ENCODE measurements at regions not wholly inside any gene's neighbourhood (a gene's known extent, or its start where the extent isn't known, plus 50 kb on each side); places are given as distances from the start of the nearest gene placed in this dataset.

- H3K27ac ChIP-seq (ENCODE audit: low read depth, low read length): no peak overlapping the region
- H3K4me3 ChIP-seq (ENCODE audit: low read depth, low read length): no peak overlapping the region
Measured at GRCh38 chr10:130662775-130663174, 526.6 kb downstream of the GLRX3 start.

GRCh38 chr10:130664526-130664925, 528.3 kb downstream of the GLRX3 start:
- H3K27ac ChIP-seq (ENCODE audit: low read depth, low read length): no peak overlapping the region
- no peak overlapping the region for H3K9ac ChIP-seq (ENCODE audit: low read length)
- no peaks in the 10 kb centered on the region for H3K36me3 ChIP-seq (ENCODE audit: control insufficient read depth, insufficient read depth, low read length)
- no peak overlapping the region for H3K4me3 ChIP-seq (ENCODE audit: low read depth, low read length)
- H3K27me3 ChIP-seq (ENCODE audit: control insufficient read depth, insufficient read depth, low read length): no peaks in the 10 kb centered on the region
- no peaks in the 10 kb centered on the region for H3K4me1 ChIP-seq (ENCODE audit: control insufficient read depth, insufficient read depth, low read length)
- H3K9me3 ChIP-seq (ENCODE audit: control insufficient read depth, insufficient read depth, low read depth, low read length): no peaks in the 10 kb centered on the region

More at GRCh38 chr10:130662775-130663174, 526.6 kb downstream of the GLRX3 start:
- no peaks in the 10 kb centered on the region for H3K27me3 ChIP-seq (ENCODE audit: control insufficient read depth, insufficient read depth, low read length)
- H3K4me1 ChIP-seq (ENCODE audit: control insufficient read depth, insufficient read depth, low read length): no peaks in the 10 kb centered on the region
- H3K9ac ChIP-seq (ENCODE audit: low read length): no peak overlapping the region
- no peaks in the 10 kb centered on the region for H3K9me3 ChIP-seq (ENCODE audit: control insufficient read depth, insufficient read depth, low read depth, low read length)
- H3K36me3 ChIP-seq (ENCODE audit: control insufficient read depth, insufficient read depth, low read length): no peaks in the 10 kb centered on the region

DNA sequence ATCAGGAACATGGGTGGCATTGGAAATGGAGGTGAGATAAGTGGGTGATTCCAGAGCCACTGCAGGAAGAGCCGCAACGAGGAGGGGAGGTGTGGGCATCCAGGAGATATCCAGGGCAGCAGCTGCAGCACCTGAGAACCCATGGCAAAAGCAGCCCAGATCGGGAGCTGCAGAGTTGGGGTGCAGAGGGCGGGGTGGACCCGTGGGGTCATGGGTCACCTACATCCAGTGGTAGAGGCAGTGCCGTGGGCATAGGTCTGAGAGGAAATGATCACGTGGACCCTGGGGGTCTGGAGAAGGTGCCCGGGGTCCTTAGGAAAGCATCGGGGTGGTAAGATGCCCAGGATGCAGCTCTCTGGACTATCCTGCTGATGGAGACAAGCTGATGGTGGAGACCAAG, 530.0 kb downstream of the GLRX3 start:
- no peak overlapping the region for H3K27ac ChIP-seq (ENCODE audit: low read depth, low read length)
- no peaks in the 10 kb centered on the region for H3K4me1 ChIP-seq (ENCODE audit: control insufficient read depth, insufficient read depth, low read length)
- no peak overlapping the region for H3K4me3 ChIP-seq (ENCODE audit: low read depth, low read length)
- 0 out of 2 replicates have a peak, but pooled peaks cover 4% of the 10 kb centered on the region for H3K9me3 ChIP-seq (ENCODE audit: control insufficient read depth, insufficient read depth, low read depth, low read length)
- no peaks in the 10 kb centered on the region for H3K27me3 ChIP-seq (ENCODE audit: control insufficient read depth, insufficient read depth, low read length)
- H3K36me3 ChIP-seq (ENCODE audit: control insufficient read depth, insufficient read depth, low read length): no peaks in the 10 kb centered on the region
- H3K9ac ChIP-seq (ENCODE audit: low read length): no peak overlapping the region

DNA sequence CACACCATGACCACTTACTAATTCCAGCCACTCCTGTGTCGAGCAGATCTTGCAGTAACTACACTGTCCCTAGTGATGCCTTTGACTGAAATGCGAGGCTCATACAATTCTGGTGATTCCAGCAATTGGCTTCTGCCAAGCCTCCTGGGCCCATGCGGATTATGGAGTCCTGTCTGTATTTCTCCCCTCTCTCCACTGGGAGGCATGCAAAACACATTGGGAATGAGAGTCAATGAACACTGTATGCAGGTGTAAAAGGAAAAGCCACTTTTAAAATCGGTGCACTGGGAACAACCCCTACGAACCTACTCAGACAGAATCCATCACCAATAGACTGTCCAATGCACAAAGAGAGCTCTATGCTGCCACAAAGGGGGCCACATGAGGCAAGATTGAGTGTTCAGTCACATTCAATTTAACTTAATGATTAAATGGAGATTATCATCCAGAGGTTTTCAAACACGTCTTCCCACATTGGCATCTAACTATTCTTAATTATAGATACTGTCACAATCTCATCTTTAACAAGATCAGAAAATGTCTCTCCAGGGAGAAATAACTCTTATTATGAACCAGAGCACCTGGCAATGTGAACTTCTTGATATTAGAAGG, 550.6 kb downstream of the GLRX3 start:
- no peak overlapping the region for H3K27ac ChIP-seq (ENCODE audit: low read depth, low read length)
- no peaks in the 10 kb centered on the region for H3K4me1 ChIP-seq (ENCODE audit: control insufficient read depth, insufficient read depth, low read length)
- no peak overlapping the region for H3K4me3 ChIP-seq (ENCODE audit: low read depth, low read length)
- H3K9ac ChIP-seq (ENCODE audit: low read length): no peak overlapping the region
- no peaks in the 10 kb centered on the region for H3K27me3 ChIP-seq (ENCODE audit: control insufficient read depth, insufficient read depth, low read length)
- no peaks in the 10 kb centered on the region for H3K9me3 ChIP-seq (ENCODE audit: control insufficient read depth, insufficient read depth, low read depth, low read length)
- H3K36me3 ChIP-seq (ENCODE audit: control insufficient read depth, insufficient read depth, low read length): no peaks in the 10 kb centered on the region

GRCh38 chr10:130687566-130687965, 551.4 kb downstream of the GLRX3 start:
- H3K27ac ChIP-seq (ENCODE audit: low read depth, low read length): no peak overlapping the region
- no peaks in the 10 kb centered on the region for H3K27me3 ChIP-seq (ENCODE audit: control insufficient read depth, insufficient read depth, low read length)
- no peaks in the 10 kb centered on the region for H3K9me3 ChIP-seq (ENCODE audit: control insufficient read depth, insufficient read depth, low read depth, low read length)

GRCh38 chr10:130689743-130690626, 553.8 kb downstream of the GLRX3 start:
- Histone ChIP-seq H3K9me3 (ENCODE audit: control insufficient read depth, insufficient read depth, low read depth, low read length) (no peaks in the 10 kb centered on the region), H3K36me3 (ENCODE audit: control insufficient read depth, insufficient read depth, low read length) (no peaks in the 10 kb centered on the region), H3K9ac (ENCODE audit: low read length) (no peak overlapping the region), H3K27me3 (ENCODE audit: control insufficient read depth, insufficient read depth, low read length) (no peaks in the 10 kb centered on the region), H3K27ac (ENCODE audit: low read depth, low read length) (no peak overlapping the region), H3K4me1 (ENCODE audit: control insufficient read depth, insufficient read depth, low read length) (no peaks in the 10 kb centered on the region), H3K4me3 (ENCODE audit: low read depth, low read length) (no peak overlapping the region)

More at GRCh38 chr10:130687566-130687965, 551.4 kb downstream of the GLRX3 start:
- Histone ChIP-seq H3K9ac (ENCODE audit: low read length) (no peak overlapping the region), H3K4me1 (ENCODE audit: control insufficient read depth, insufficient read depth, low read length) (no peaks in the 10 kb centered on the region), H3K36me3 (ENCODE audit: control insufficient read depth, insufficient read depth, low read length) (no peaks in the 10 kb centered on the region), H3K4me3 (ENCODE audit: low read depth, low read length) (no peak overlapping the region)

- Histone ChIP-seq H3K4me1 (ENCODE audit: control insufficient read depth, insufficient read depth, low read length) (no peaks in the 10 kb centered on the region), H3K27me3 (ENCODE audit: control insufficient read depth, insufficient read depth, low read length) (no peaks in the 10 kb centered on the region), H3K9ac (ENCODE audit: low read length) (no peak overlapping the region), H3K9me3 (ENCODE audit: control insufficient read depth, insufficient read depth, low read depth, low read length) (no peaks in the 10 kb centered on the region), H3K36me3 (ENCODE audit: control insufficient read depth, insufficient read depth, low read length) (no peaks in the 10 kb centered on the region), H3K4me3 (ENCODE audit: low read depth, low read length) (no peak overlapping the region), H3K27ac (ENCODE audit: low read depth, low read length) (no peak overlapping the region)
Measured at GRCh38 chr10:130691776-130692175, 555.6 kb downstream of the GLRX3 start.

- no peaks in the 10 kb centered on the region for H3K4me1 ChIP-seq (ENCODE audit: control insufficient read depth, insufficient read depth, low read length)
- H3K4me3 ChIP-seq (ENCODE audit: low read depth, low read length): no peak overlapping the region
- no peak overlapping the region for H3K27ac ChIP-seq (ENCODE audit: low read depth, low read length)
Measured at GRCh38 chr10:130696870-130697269, 560.7 kb downstream of the GLRX3 start.

DNA sequence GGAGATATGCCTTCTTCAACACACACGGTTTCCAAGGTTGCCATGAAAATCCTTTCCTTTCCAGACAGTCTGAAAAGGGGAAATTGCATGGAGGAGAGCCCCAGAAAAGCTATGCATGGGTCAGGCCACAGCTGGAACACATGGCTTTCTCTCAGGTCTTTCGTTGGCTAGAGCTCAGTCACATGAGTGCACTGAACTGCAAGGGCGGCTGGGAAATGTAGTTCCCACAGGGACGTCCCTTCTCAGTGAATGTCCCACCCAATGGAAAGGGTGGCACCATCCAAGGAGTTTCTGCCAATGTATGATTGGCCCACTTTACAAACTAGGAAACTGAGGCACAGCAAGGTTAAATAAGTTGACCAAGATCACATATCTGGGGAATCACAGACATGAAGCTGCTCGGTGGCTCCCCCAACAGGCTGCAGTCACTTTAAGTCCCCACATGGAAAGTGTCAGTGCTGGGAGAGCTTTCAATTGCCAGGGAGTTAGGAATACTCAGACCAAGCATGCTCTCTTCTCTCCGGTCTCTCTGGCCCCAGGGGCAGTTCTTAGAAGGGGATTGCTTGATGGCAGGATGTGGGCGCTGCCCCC, 571.3 kb downstream of the GLRX3 start:
- Histone ChIP-seq H3K27ac (ENCODE audit: low read depth, low read length) (no peak overlapping the region), H3K4me3 (ENCODE audit: low read depth, low read length) (no peak overlapping the region), H3K9me3 (ENCODE audit: control insufficient read depth, insufficient read depth, low read depth, low read length) (no peaks in the 10 kb centered on the region), H3K9ac (ENCODE audit: low read length) (no peak overlapping the region), H3K4me1 (ENCODE audit: control insufficient read depth, insufficient read depth, low read length) (no peaks in the 10 kb centered on the region), H3K36me3 (ENCODE audit: control insufficient read depth, insufficient read depth, low read length) (no peaks in the 10 kb centered on the region), H3K27me3 (ENCODE audit: control insufficient read depth, insufficient read depth, low read length) (no peaks in the 10 kb centered on the region)

More at GRCh38 chr10:130696870-130697269, 560.7 kb downstream of the GLRX3 start:
- H3K9ac ChIP-seq (ENCODE audit: low read length): no peak overlapping the region
- H3K36me3 ChIP-seq (ENCODE audit: control insufficient read depth, insufficient read depth, low read length): no peaks in the 10 kb centered on the region
- no peaks in the 10 kb centered on the region for H3K9me3 ChIP-seq (ENCODE audit: control insufficient read depth, insufficient read depth, low read depth, low read length)
- no peaks in the 10 kb centered on the region for H3K27me3 ChIP-seq (ENCODE audit: control insufficient read depth, insufficient read depth, low read length)

DNA sequence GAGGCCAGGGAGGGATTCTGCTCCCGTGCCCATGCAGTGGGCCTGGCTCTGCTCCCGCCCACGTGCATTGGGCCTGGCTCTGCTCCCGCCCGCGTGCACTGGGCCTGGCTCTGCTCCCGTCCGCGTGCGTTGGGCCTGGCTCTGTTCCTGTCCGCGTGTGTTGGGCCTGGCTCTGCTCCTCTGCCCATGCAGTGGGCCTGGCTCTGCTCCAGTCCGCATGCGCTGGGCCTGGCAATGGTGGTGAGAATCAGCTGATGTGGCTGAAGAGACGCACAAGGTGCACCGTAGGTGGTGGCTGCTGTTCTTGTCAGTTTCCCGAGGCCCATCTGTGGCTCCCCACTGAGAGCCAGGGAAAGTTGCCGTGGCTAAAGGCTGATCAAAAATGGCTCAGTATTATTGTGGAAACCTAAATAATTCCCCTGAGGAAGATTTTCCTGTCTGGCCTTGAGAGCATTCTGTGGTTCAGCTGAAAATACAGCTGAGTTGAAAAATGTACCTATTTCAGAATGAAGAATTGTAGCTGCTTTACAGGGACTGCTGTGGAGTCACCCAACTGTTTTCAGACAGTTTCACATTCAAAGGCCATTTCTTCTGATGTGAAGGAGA, 572.4 kb downstream of the GLRX3 start:
- Histone ChIP-seq H3K36me3 (ENCODE audit: control insufficient read depth, insufficient read depth, low read length) (no peaks in the 10 kb centered on the region), H3K9me3 (ENCODE audit: control insufficient read depth, insufficient read depth, low read depth, low read length) (no peaks in the 10 kb centered on the region), H3K4me3 (ENCODE audit: low read depth, low read length) (no peak overlapping the region), H3K27ac (ENCODE audit: low read depth, low read length) (no peak overlapping the region), H3K4me1 (ENCODE audit: control insufficient read depth, insufficient read depth, low read length) (no peaks in the 10 kb centered on the region), H3K9ac (ENCODE audit: low read length) (no peak overlapping the region), H3K27me3 (ENCODE audit: control insufficient read depth, insufficient read depth, low read length) (no peaks in the 10 kb centered on the region)

- Histone ChIP-seq H3K4me1 (ENCODE audit: control insufficient read depth, insufficient read depth, low read length) (no peaks in the 10 kb centered on the region), H3K27me3 (ENCODE audit: control insufficient read depth, insufficient read depth, low read length) (no peaks in the 10 kb centered on the region), H3K9me3 (ENCODE audit: control insufficient read depth, insufficient read depth, low read depth, low read length) (no peaks in the 10 kb centered on the region), H3K27ac (ENCODE audit: low read depth, low read length) (no peak overlapping the region), H3K4me3 (ENCODE audit: low read depth, low read length) (no peak overlapping the region), H3K36me3 (ENCODE audit: control insufficient read depth, insufficient read depth, low read length) (no peaks in the 10 kb centered on the region), H3K9ac (ENCODE audit: low read length) (no peak overlapping the region)
Measured at GRCh38 chr10:130709415-130709814, 573.2 kb downstream of the GLRX3 start.
